H1 (cell line): ENCODE measurements at regions not wholly inside any gene's neighbourhood (a gene's known extent, or its start where the extent isn't known, plus 50 kb on each side); places are given as distances from the start of the nearest gene placed in this dataset.

ENCODE experiments used
- CTCF ChIA-PET: fragments of 300-600 bp; sonication (Branson Sonifier 250); formaldehyde crosslinking; loops from one replicate; lab custom pipeline; 2021; ENCODE audit not compliant: partially characterized antibody; lab: Charles Lee
- POLR2A ChIA-PET: fragments of 300-600 bp; sonication (Branson Sonifier 250); formaldehyde crosslinking; loops from one replicate; lab custom pipeline; 2021; ENCODE audit warnings: inconsistent platforms; ENCODE audit not compliant: partially characterized antibody; lab: Charles Lee
- DNase-seq, 2 experiments: peaks; one replicate each; pipeline versions ENCODE4 v3.0.0 to v3.0.0-alpha.2; 2010 to 2022; ENCODE audit warnings: low spot score in 2 of 2, low read depth in 1 of 2, mixed read lengths in 1 of 2
- FAIRE-seq: peaks from 2 replicates; lab custom pipeline; 2011; peaks lifted over from hg19 to GRCh38; lab: Jason Lieb, UNC
- H2AFZ ChIP-seq: 2 replicates; pipeline ENCODE4 v1.8.1; 2012; ENCODE audit warnings: low read length, inconsistent platforms
- H2AK5ac ChIP-seq: 2 replicates; pipeline ENCODE4 v1.6.1; 2013; ENCODE audit warnings: low read depth, low read length
- H2BK120ac ChIP-seq: replicated peaks from 2 replicates; pipeline ENCODE3; 2013; ENCODE audit warnings: low read depth, low read length, inconsistent platforms
- H2BK12ac ChIP-seq: 2 replicates; pipeline ENCODE4 v1.6.1; 2013; ENCODE audit warnings: low read depth, low read length
- H2BK15ac ChIP-seq: 2 replicates; pipeline ENCODE4 v1.6.1; 2013; ENCODE audit warnings: low read length
- H2BK20ac ChIP-seq: 2 replicates; pipeline ENCODE4 v1.6.1; 2013; ENCODE audit warnings: low read length
- H2BK5ac ChIP-seq: 2 replicates; pipeline ENCODE4 v1.6.1; 2013; ENCODE audit warnings: low read depth, low read length
- H3K14ac ChIP-seq: 2 replicates; pipeline ENCODE4 v1.6.1; 2013; ENCODE audit warnings: inconsistent platforms; ENCODE audit not compliant: insufficient read length
- H3K18ac ChIP-seq: 2 replicates; pipeline ENCODE4 v1.6.1; 2013; ENCODE audit warnings: low read length; ENCODE audit errors: extremely low read depth
- H3K23ac ChIP-seq: 2 replicates; pipeline ENCODE4 v1.6.1; 2013; ENCODE audit warnings: inconsistent platforms; ENCODE audit not compliant: insufficient read length
- H3K23me2 ChIP-seq: 2 replicates; pipeline ENCODE4 v1.6.1; 2013; ENCODE audit warnings: low read depth, low read length
- H3K27ac ChIP-seq: 2 replicates; pipeline ENCODE4 v1.6.1; 2011; ENCODE audit warnings: low read depth, low read length, inconsistent platforms
- H3K27me3 ChIP-seq, 4 experiments: replicated peaks in 1 of 4; 1 replicate in 1 of 4; 2 replicates in 3 of 4; pipeline versions ENCODE4 v1.6.1 to v1.8.1; 2011 to 2013; ENCODE audit warnings: low read length in 3 of 4, mild to moderate bottlenecking in 3 of 4, inconsistent platforms in 2 of 4, mixed read lengths in 2 of 4, moderate library complexity in 1 of 4; ENCODE audit not compliant: control insufficient read depth in 3 of 4, insufficient read depth in 3 of 4; ENCODE audit errors: extremely low read depth in 1 of 4
- H3K36me3 ChIP-seq, 4 experiments: 2 replicates each; pipeline versions ENCODE4 v1.6.1 to v1.8.1; 2011 to 2013; ENCODE audit warnings: mild to moderate bottlenecking in 4 of 4, low read length in 3 of 4, moderate library complexity in 2 of 4, control low read depth in 1 of 4, inconsistent platforms in 1 of 4; ENCODE audit not compliant: insufficient read depth in 4 of 4, control insufficient read depth in 2 of 4
- H3K4ac ChIP-seq: replicated peaks from 2 replicates; pipeline ENCODE3; 2013; ENCODE audit warnings: low read length, low read depth, mixed read lengths, inconsistent platforms; ENCODE audit not compliant: insufficient read length
- H3K4me1 ChIP-seq, 4 experiments: replicated peaks in 1 of 4; 1 replicate in 1 of 4; 2 replicates in 3 of 4; pipeline versions ENCODE4 v1.6.1 to v1.8.1; 2011 to 2013; ENCODE audit warnings: low read length in 3 of 4, inconsistent platforms in 2 of 4, mixed read lengths in 1 of 4; ENCODE audit not compliant: insufficient read depth in 4 of 4, control insufficient read depth in 3 of 4
- H3K4me2 ChIP-seq, 2 experiments: 2 replicates each; pipeline versions ENCODE4 v1.6.1 to v1.8.1; 2011 to 2013; ENCODE audit warnings: low read depth in 2 of 2, low read length in 2 of 2, control low read depth in 1 of 2, inconsistent platforms in 1 of 2, mild to moderate bottlenecking in 1 of 2; ENCODE audit not compliant: insufficient read depth in 1 of 2
- H3K4me3 ChIP-seq, 4 experiments: fragments of 200-600, 300-600 bp in 1 of 4; sonication (generic), shearing (Covaris generic), sonication (Bioruptor Twin) in 1 of 4; 2 replicates each; pipeline versions ENCODE4 v1.5.1 to v1.8.1; 2011 to 2016; ENCODE audit warnings: low read length in 4 of 4, low read depth in 3 of 4, control low read depth in 2 of 4, inconsistent platforms in 2 of 4, mild to moderate bottlenecking in 2 of 4, mixed read lengths in 1 of 4, moderate library complexity in 1 of 4; ENCODE audit not compliant: insufficient read depth in 2 of 4; ENCODE audit errors: extremely low read depth in 1 of 4
- H3K56ac ChIP-seq: replicated peaks from 2 replicates; pipeline ENCODE3; 2013; ENCODE audit warnings: low read depth, mild to moderate bottlenecking, mixed read lengths, low read length, inconsistent platforms; ENCODE audit not compliant: insufficient read length
- H3K79me1 ChIP-seq: 2 replicates; pipeline ENCODE4 v1.6.1; 2013; ENCODE audit warnings: low read depth, low read length, control low read depth
- H3K79me2 ChIP-seq, 2 experiments: 2 replicates each; pipeline versions ENCODE4 v1.6.1 to v1.8.1; 2012 to 2013; ENCODE audit warnings: low read length in 2 of 2, mild to moderate bottlenecking in 2 of 2, inconsistent platforms in 1 of 2; ENCODE audit not compliant: insufficient read depth in 2 of 2, control insufficient read depth in 1 of 2
- H3K9ac ChIP-seq, 4 experiments: replicated peaks in 1 of 4; 1 replicate in 1 of 4; 2 replicates in 3 of 4; pipeline versions ENCODE4 v1.6.1 to v1.8.1; 2011 to 2013; ENCODE audit warnings: low read depth in 3 of 4, low read length in 3 of 4, control low read depth in 2 of 4, mild to moderate bottlenecking in 2 of 4, moderate library complexity in 2 of 4, inconsistent platforms in 1 of 4; ENCODE audit errors: extremely low read depth in 1 of 4
- H3K9me3 ChIP-seq, 2 experiments: 2 replicates each; pipeline versions ENCODE4 v1.6.1 to v1.8.1; 2012 to 2013; ENCODE audit warnings: mild to moderate bottlenecking in 2 of 2, moderate library complexity in 2 of 2, control low read depth in 1 of 2, inconsistent platforms in 1 of 2, low read depth in 1 of 2, low read length in 1 of 2, mixed read lengths in 1 of 2; ENCODE audit not compliant: insufficient read depth in 2 of 2
- H4K20me1 ChIP-seq, 2 experiments: replicated peaks in 1 of 2; 2 replicates each; pipeline versions ENCODE3 to v1.8.1; 2011 to 2013; ENCODE audit warnings: inconsistent platforms in 2 of 2, low read length in 2 of 2, mild to moderate bottlenecking in 1 of 2; ENCODE audit not compliant: insufficient read depth in 2 of 2, control insufficient read depth in 1 of 2
- H4K5ac ChIP-seq: 2 replicates; pipeline ENCODE4 v1.6.1; 2013; ENCODE audit warnings: low read length, low read depth, mixed read lengths, inconsistent platforms; ENCODE audit not compliant: insufficient read length
- H4K8ac ChIP-seq: 2 replicates; pipeline ENCODE4 v1.8.0; 2013; ENCODE audit warnings: mild to moderate bottlenecking, moderate library complexity, low read length, inconsistent platforms; ENCODE audit not compliant: insufficient read depth; ENCODE audit errors: extremely low read depth
- H4K91ac ChIP-seq: replicated peaks from 2 replicates; pipeline ENCODE3; 2013; ENCODE audit warnings: low read length, mixed read lengths, inconsistent platforms; ENCODE audit not compliant: insufficient read length
- ASH2L ChIP-seq: fragments of 200-600, 300-600 bp; sonication (generic); IDR thresholded peaks from one replicate; pipeline ENCODE4 v1.7.1; 2017; ENCODE audit warnings: low read length
- CHD1 ChIP-seq: IDR thresholded peaks from 2 replicates; pipeline ENCODE4 v1.6.1; 2012; ENCODE audit warnings: low read depth, low read length, improper control_type of control experiment
- CHD2 ChIP-seq: IDR thresholded peaks from 2 replicates; pipeline ENCODE4 v1.6.1; 2012; ENCODE audit warnings: low read length, improper control_type of control experiment
- FOSL1 ChIP-seq: IDR thresholded peaks from 2 replicates; pipeline ENCODE4 v1.6.1; 2011; ENCODE audit warnings: mild to moderate bottlenecking, low read depth, low read length, moderate library complexity; ENCODE audit not compliant: insufficient read depth
- GTF2F1 ChIP-seq: IDR thresholded peaks from 2 replicates; pipeline ENCODE4 v1.6.1; 2012; ENCODE audit warnings: low read depth, low read length, improper control_type of control experiment, borderline replicate concordance
- HDAC6 ChIP-seq: IDR thresholded peaks from one replicate; pipeline ENCODE4 v1.7.1; 2012; ENCODE audit warnings: low read depth, mild to moderate bottlenecking, inconsistent platforms, low read length, moderate library complexity
- MAFK ChIP-seq: IDR thresholded peaks from 2 replicates; pipeline ENCODE4 v1.6.1; 2012; ENCODE audit warnings: low read depth, mild to moderate bottlenecking, improper control_type of control experiment, low read length
- POLR2A ChIP-seq, 2 experiments: IDR thresholded peaks; 1 replicate in 1 of 2; 2 replicates in 1 of 2; pipeline ENCODE4 v1.6.1; 2011; ENCODE audit warnings: low read depth in 2 of 2, low read length in 2 of 2, mild to moderate bottlenecking in 2 of 2; ENCODE audit errors: control extremely low read depth in 1 of 2
- POLR2AphosphoS5 ChIP-seq: IDR thresholded peaks from 2 replicates; pipeline ENCODE4 v1.6.1; 2011; ENCODE audit warnings: low read depth, low read length
- RFX5 ChIP-seq: IDR thresholded peaks from 2 replicates; pipeline ENCODE4 v1.6.1; 2011; ENCODE audit warnings: low read depth, low read length, improper control_type of control experiment, borderline replicate concordance
- SRF ChIP-seq: IDR thresholded peaks from 2 replicates; pipeline ENCODE4 v1.6.1; 2011; ENCODE audit warnings: mild to moderate bottlenecking, low read depth, low read length, moderate library complexity
- TAF7 ChIP-seq: optimal IDR thresholded peaks from 2 replicates; pipeline ENCODE3; 2011; ENCODE audit warnings: low read depth, mild to moderate bottlenecking, inconsistent platforms, low read length, moderate library complexity, borderline replicate concordance
- TEAD4 ChIP-seq: IDR thresholded peaks from 2 replicates; pipeline ENCODE4 v1.6.1; 2012; ENCODE audit warnings: low read depth, low read length, inconsistent platforms, mixed read lengths
- YY1 ChIP-seq: IDR thresholded peaks from 2 replicates; pipeline ENCODE4 v1.6.1; 2011; ENCODE audit warnings: low read depth, mild to moderate bottlenecking, low read length
- WGBS, 2 experiments: shearing (Covaris generic) in 1 of 2; methylation state at CpG; one replicate each; pipeline versions ENCODE4 v1.1.6 to v1.1.7; 2013 to 2015; ENCODE audit warnings: low lambda C conversion rate in 2 of 2, mixed read lengths in 2 of 2, inconsistent platforms in 1 of 2, low coverage in 1 of 2, missing lambda C conversion rate in 1 of 2; ENCODE audit not compliant: insufficient replicate concordance in 2 of 2, insufficient coverage in 1 of 2, insufficient read length in 1 of 2; ENCODE audit errors: extremely low coverage in 1 of 2, missing lambda C conversion rate in 1 of 2; 5-methylcytosine and 5-hydroxymethylcytosine counted together
- TF ChIP-seq, protein P1 (sequence below): IDR thresholded peaks from 2 replicates; pipeline ENCODE4 v1.6.1; 2011; ENCODE audit warnings: low read depth, mild to moderate bottlenecking, low read length; ENCODE audit not compliant: insufficient read depth

DNA sequence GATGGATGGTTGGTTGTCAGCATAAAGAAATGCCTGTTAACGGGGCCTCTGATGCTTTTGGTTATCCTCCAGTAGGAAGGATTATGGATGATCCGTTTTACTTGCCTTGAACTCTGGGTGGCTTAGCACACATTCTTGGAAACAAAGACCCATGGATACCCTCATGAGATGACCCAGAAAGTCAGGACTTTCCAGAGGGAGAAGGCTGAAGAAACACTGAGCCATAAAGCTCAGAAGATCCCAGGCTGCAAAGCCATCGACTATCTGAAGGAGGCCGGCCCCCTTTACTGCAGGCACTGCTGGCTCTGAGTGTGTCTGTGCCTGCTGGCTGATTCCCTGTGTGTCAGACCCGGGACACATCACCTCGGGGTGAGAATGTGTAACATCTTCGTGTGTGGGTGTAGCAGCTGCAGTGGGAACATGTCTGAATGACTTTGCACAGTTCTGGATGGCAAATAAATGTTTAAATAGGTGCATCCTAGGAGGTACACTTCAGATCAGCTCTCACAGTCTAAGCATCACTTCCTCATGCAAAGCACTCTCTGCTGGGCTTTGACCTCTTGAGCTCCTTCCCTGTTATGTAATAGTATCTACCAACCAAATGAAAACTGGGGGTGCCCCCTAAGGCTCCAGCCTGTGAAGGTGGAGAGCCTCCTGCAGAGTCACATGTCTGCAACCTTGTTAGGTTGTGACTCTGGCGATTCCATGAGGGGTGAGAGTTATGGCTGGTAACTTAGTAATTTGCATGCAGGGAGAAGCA, 1084.9 kb downstream of the TBC1D22A start:
- no peaks in the 10 kb centered on the region; a peak in 1 of 7 replicates for H3K27me3 ChIP-seq
- no peak overlapping the region for H3K18ac ChIP-seq
- no peak overlapping the region for H3K4ac ChIP-seq
- H3K79me2 ChIP-seq, result no peaks in the 10 kb centered on the region
- H4K5ac ChIP-seq, result no peak overlapping the region
- FAIRE-seq (no peak), DNase-seq (no peak)
- no peaks in the 10 kb centered on the region for H3K36me3 ChIP-seq
- no peak overlapping the region for H2BK20ac ChIP-seq
- H3K23me2 ChIP-seq, result no peaks in the 10 kb centered on the region
- H2BK5ac ChIP-seq, result no peak overlapping the region
- no peak overlapping the region for H2AFZ ChIP-seq
- no peak overlapping the region for H3K4me2 ChIP-seq
- H3K79me1 ChIP-seq, result no peaks in the 10 kb centered on the region
- H2BK120ac ChIP-seq, result no peak overlapping the region
- CTCF ChIA-PET, result interaction anchor here (0.9 kb wide), 1 partner anchor 9 kb away, joined by 5 read pairs; no protein-coding TSS in a partner anchor
- H3K14ac ChIP-seq, result no peak overlapping the region
- no peak overlapping the region for H2BK12ac ChIP-seq
- H2BK15ac ChIP-seq, result no peak overlapping the region
- H3K9me3 ChIP-seq, result peaks cover under 1 to 8% of the 10 kb centered on the region in 2 experiments; a peak in 2 of 4 replicates
- no peak overlapping the region for H3K56ac ChIP-seq
- 73% methylated on average over 8 of the region's 8 CpGs; no CpG with 5 or more reads in 1 of the 2 experiments for WGBS, 2 experiments
- H4K91ac ChIP-seq, result no peak overlapping the region
- H3K4me3 ChIP-seq, result no peak overlapping the region
- no peak overlapping the region for H3K23ac ChIP-seq
- H3K27ac ChIP-seq, result no peak overlapping the region
- no peak overlapping the region for H2AK5ac ChIP-seq
- H4K8ac ChIP-seq, result no peak overlapping the region
- no peaks in the 10 kb centered on the region for H4K20me1 ChIP-seq
- no peaks in the 10 kb centered on the region for H3K4me1 ChIP-seq
- POLR2A ChIA-PET, result no interaction called here
- H3K9ac ChIP-seq, result no peak overlapping the region
- TF ChIP-seq TAF7 (no peak), RFX5 (no peak), TEAD4 (no peak), SRF (no peak), FOSL1 (no peak), POLR2A (IDR thresholded peaks at IDR 0.05; ENCODE audit: control extremely low read depth in 1 of 2, low read depth in 2 of 2, low read length in 2 of 2) (no peak), CHD1 (no peak), YY1 (no peak), POLR2AphosphoS5 (no peak), ASH2L (no peak), HDAC6 (no peak), GTF2F1 (no peak), MAFK (no peak), CHD2 (no peak)
- TF ChIP-seq, protein P1, sequence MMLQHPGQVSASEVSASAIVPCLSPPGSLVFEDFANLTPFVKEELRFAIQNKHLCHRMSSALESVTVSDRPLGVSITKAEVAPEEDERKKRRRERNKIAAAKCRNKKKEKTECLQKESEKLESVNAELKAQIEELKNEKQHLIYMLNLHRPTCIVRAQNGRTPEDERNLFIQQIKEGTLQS, result no peak
